Stimulated activated CD4-positive, alpha-beta T cell treated with anti-CD3 and anti-CD28 coated beads, Interleukin-1b, Interleukin-23, amount 100 ng/mL, for 4 hours (primary cell): ENCODE measurements at regions not wholly inside any gene's neighbourhood (a gene's known extent, or its start where the extent isn't known, plus 50 kb on each side); places are given as distances from the start of the nearest gene placed in this dataset.
A peak's percentile ranks its signal among the peaks of the same experiment; 100 is the strongest.
"Not testable (repeated sequence)": the region's sequence is repeated elsewhere in the genome, so short reads cannot be mapped to it uniquely, and the experiment has no call there.

Experiments
- DNase-seq, 2 donors: peaks; one replicate each; pipeline ENCODE4 v3.0.0-alpha.2; 2020; ENCODE audit warnings: low read depth in 2 of 2

- no peak for DNase-seq
These were observed 53.2 kb upstream of the SH3BP4 start for GRCh38 chr2:234898534-234899053.

- DNase-seq: not testable (repeated sequence)
These were observed 63.4 kb upstream of the SH3BP4 start for GRCh38 chr2:234888442-234888841.

GRCh38 chr2:234887195-234887594 is 64.6 kb upstream of the SH3BP4 start:
- no peak for DNase-seq

- DNase-seq: no peak
These were observed 65.9 kb upstream of the SH3BP4 start for GRCh38 chr2:234885886-234886285.

GRCh38 chr2:234885118-234885517 is 66.7 kb upstream of the SH3BP4 start:
- no peak for DNase-seq

- no peak for DNase-seq
These were observed 67.2 kb upstream of the SH3BP4 start for GRCh38 chr2:234884591-234884990.

- peak in 1 of 2 donors; percentile 20 for DNase-seq
These were observed 70.2 kb upstream of the SH3BP4 start for GRCh38 chr2:234881413-234882241.

- no peak for DNase-seq
These were observed 71.1 kb upstream of the SH3BP4 start for GRCh38 chr2:234880551-234881211.

- no peak for DNase-seq
These were observed 72.0 kb upstream of the SH3BP4 start for GRCh38 chr2:234879671-234880455.

GRCh38 chr2:234876621-234877020 is 75.2 kb upstream of the SH3BP4 start:
- DNase-seq: not testable (repeated sequence)

- DNase-seq: no peak
These were observed 77.3 kb upstream of the SH3BP4 start for GRCh38 chr2:234874347-234875046.

- no peak for DNase-seq
These were observed 78.0 kb upstream of the SH3BP4 start for GRCh38 chr2:234873828-234874173.

- DNase-seq: no peak
These were observed 78.6 kb upstream of the SH3BP4 start for GRCh38 chr2:234873103-234873827.

GRCh38 chr2:234869969-234870368 is 81.8 kb upstream of the SH3BP4 start:
- DNase-seq: no peak

GRCh38 chr2:234869164-234869563 is 82.7 kb upstream of the SH3BP4 start:
- DNase-seq: no peak

GRCh38 chr2:234867882-234868285 is 83.9 kb upstream of the SH3BP4 start:
- DNase-seq: no peak

GRCh38 chr2:234865586-234865985 is 86.2 kb upstream of the SH3BP4 start:
- no peak for DNase-seq

GRCh38 chr2:234865040-234865439 is 86.8 kb upstream of the SH3BP4 start:
- DNase-seq: no peak

- no peak for DNase-seq
These were observed 87.3 kb upstream of the SH3BP4 start for GRCh38 chr2:234864506-234864905.

GRCh38 chr2:234863043-234863934 is 88.5 kb upstream of the SH3BP4 start:
- no peak for DNase-seq
